Muscle layer of colon (tissue), 2 donors: ENCODE measurements at regions not wholly inside any gene's neighbourhood (a gene's known extent, or its start where the extent isn't known, plus 50 kb on each side); places are given as distances from the start of the nearest gene placed in this dataset.

ENCODE experiments used
- H3K27ac ChIP-seq: one replicate; pipeline ENCODE4 v1.7.0; 2013; ENCODE audit warnings: low read depth, mild to moderate bottlenecking, low read length, moderate library complexity
- H3K27me3 ChIP-seq, 2 donors: one replicate each; pipeline ENCODE4 v1.7.0; 2013; ENCODE audit warnings: low read length in 2 of 2, mild to moderate bottlenecking in 2 of 2; ENCODE audit not compliant: insufficient read depth in 2 of 2, control insufficient read depth in 1 of 2
- H3K36me3 ChIP-seq: one replicate; pipeline ENCODE4 v1.7.0; 2013; ENCODE audit warnings: mild to moderate bottlenecking, low read length; ENCODE audit not compliant: insufficient read depth
- H3K4me1 ChIP-seq: one replicate; pipeline ENCODE4 v1.7.0; 2013; ENCODE audit warnings: mild to moderate bottlenecking, low read length; ENCODE audit not compliant: insufficient read depth
- H3K4me3 ChIP-seq, 2 donors: one replicate each; pipeline ENCODE4 v1.7.0; 2013; ENCODE audit warnings: low read length in 2 of 2, low read depth in 1 of 2, mild to moderate bottlenecking in 1 of 2, moderate library complexity in 1 of 2
- H3K9ac ChIP-seq: one replicate; pipeline ENCODE4 v1.7.0; 2013; ENCODE audit warnings: low read length
- H3K9me3 ChIP-seq: one replicate; pipeline ENCODE4 v1.7.0; 2013; ENCODE audit warnings: mild to moderate bottlenecking, low read length
- donor health status: abdominal sarcoma.
- donor health status: Adenocarcinoma of cecum.

DNA sequence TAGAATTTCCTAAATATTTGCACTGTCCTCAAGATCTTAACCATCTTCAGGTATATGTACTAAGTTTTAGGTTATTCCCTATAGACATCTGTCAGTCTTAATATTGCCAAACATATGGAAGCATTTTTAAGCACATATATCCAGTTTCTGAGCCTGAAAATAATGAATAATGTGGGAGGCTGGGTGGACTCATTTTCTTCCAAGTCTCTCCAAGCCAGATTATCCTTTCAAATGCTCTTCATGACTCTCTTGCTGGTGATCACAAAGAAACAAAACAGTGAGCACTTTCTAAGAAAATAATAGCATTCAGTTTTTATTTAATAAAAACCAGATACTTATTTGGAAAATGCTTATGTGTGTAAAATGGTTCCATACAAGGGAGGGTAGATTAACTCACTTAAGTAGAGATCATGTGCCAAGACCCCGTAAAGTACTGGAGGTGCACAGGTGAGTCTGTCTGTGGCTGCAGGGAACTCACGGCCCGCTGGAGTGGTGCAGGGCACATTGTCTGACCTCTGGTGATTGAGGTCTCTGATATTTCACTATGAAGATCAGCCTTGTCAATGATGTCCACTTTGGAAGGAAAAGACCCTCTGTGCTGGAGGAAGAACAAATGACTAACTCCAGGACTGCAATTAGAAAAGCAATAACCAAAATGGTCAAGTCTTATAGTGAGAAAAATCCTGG is 161.6 kb downstream of the TMEM18 start:
- Histone ChIP-seq H3K36me3 (no peaks in the 10 kb centered on the region), H3K27me3 (no peaks in the 10 kb centered on the region), H3K4me1 (no peaks in the 10 kb centered on the region), H3K4me3 (no peak overlapping the region), H3K27ac (no peak overlapping the region), H3K9ac (no peak overlapping the region), H3K9me3 (no peaks in the 10 kb centered on the region)

- no peak overlapping the region for H3K4me3 ChIP-seq
- H3K27ac ChIP-seq, result no peak overlapping the region
- H3K9ac ChIP-seq, result no peak overlapping the region
- no peaks in the 10 kb centered on the region for H3K9me3 ChIP-seq
- H3K36me3 ChIP-seq, result no peaks in the 10 kb centered on the region
- no peaks in the 10 kb centered on the region for H3K4me1 ChIP-seq
- no peaks in the 10 kb centered on the region for H3K27me3 ChIP-seq
Observed at GRCh38 chr2:513981-514706, 163.1 kb downstream of the TMEM18 start.

DNA sequence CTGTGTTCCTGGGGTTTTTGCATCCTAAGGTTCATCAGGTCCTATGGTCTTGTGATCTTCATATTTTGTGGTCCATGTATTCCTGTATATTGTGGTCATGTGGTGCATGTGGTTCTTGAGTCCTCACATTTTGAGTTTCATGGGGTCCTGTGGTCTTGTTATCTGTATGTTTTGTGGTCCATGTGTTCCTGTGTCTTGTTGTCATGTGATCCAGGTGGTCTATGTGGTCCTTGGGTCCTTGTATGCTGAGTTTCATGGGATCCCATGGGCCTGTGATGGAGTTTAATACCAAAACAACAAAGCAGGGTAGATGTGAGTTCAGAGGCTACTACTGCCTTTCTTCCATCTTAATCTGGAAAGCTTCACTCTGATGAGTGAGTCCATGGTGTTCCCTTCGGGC is 166.4 kb downstream of the TMEM18 start:
- Histone ChIP-seq H3K9me3 (no peaks in the 10 kb centered on the region), H3K36me3 (no peaks in the 10 kb centered on the region), H3K4me1 (no peaks in the 10 kb centered on the region), H3K4me3 (no peak overlapping the region), H3K27ac (no peak overlapping the region), H3K27me3 (no peaks in the 10 kb centered on the region), H3K9ac (no peak overlapping the region)

- Histone ChIP-seq H3K4me3 (no peak overlapping the region), H3K9me3 (no peaks in the 10 kb centered on the region)
Observed at GRCh38 chr2:509888-510287, 167.3 kb downstream of the TMEM18 start.

GRCh38 chr2:508121-508520 is 169.1 kb downstream of the TMEM18 start:
- Histone ChIP-seq H3K27ac (no peak overlapping the region), H3K9me3 (no peaks in the 10 kb centered on the region), H3K4me1 (no peaks in the 10 kb centered on the region), H3K9ac (no peak overlapping the region), H3K4me3 (no peak overlapping the region), H3K36me3 (no peaks in the 10 kb centered on the region), H3K27me3 (no peaks in the 10 kb centered on the region)

More at GRCh38 chr2:509888-510287, 167.3 kb downstream of the TMEM18 start:
- no peaks in the 10 kb centered on the region for H3K27me3 ChIP-seq
- no peaks in the 10 kb centered on the region for H3K36me3 ChIP-seq
- H3K27ac ChIP-seq, result no peak overlapping the region
- no peaks in the 10 kb centered on the region for H3K4me1 ChIP-seq
- H3K9ac ChIP-seq, result no peak overlapping the region

- Histone ChIP-seq H3K4me1 (no peaks in the 10 kb centered on the region), H3K27me3 (no peaks in the 10 kb centered on the region), H3K9ac (no peak overlapping the region), H3K9me3 (no peaks in the 10 kb centered on the region), H3K4me3 (no peak overlapping the region), H3K36me3 (no peaks in the 10 kb centered on the region), H3K27ac (no peak overlapping the region)
Observed at GRCh38 chr2:506866-507265, 170.3 kb downstream of the TMEM18 start.

- H3K9me3 ChIP-seq, result no peaks in the 10 kb centered on the region
- H3K4me3 ChIP-seq, result no peak overlapping the region
- no peaks in the 10 kb centered on the region for H3K27me3 ChIP-seq
Observed at GRCh38 chr2:506451-506850, 170.8 kb downstream of the TMEM18 start.

GRCh38 chr2:505941-506340 is 171.3 kb downstream of the TMEM18 start:
- no peaks in the 10 kb centered on the region for H3K36me3 ChIP-seq
- H3K4me3 ChIP-seq, result no peak overlapping the region
- no peaks in the 10 kb centered on the region for H3K27me3 ChIP-seq
- H3K9me3 ChIP-seq, result no peaks in the 10 kb centered on the region
- H3K4me1 ChIP-seq, result no peaks in the 10 kb centered on the region
- no peak overlapping the region for H3K27ac ChIP-seq
- H3K9ac ChIP-seq, result no peak overlapping the region

More at GRCh38 chr2:506451-506850, 170.8 kb downstream of the TMEM18 start:
- Histone ChIP-seq H3K36me3 (no peaks in the 10 kb centered on the region), H3K4me1 (no peaks in the 10 kb centered on the region), H3K27ac (no peak overlapping the region), H3K9ac (no peak overlapping the region)

GRCh38 chr2:503288-503999 is 173.8 kb downstream of the TMEM18 start:
- Histone ChIP-seq H3K9ac (no peak overlapping the region), H3K9me3 (no peaks in the 10 kb centered on the region), H3K4me3 (no peak overlapping the region), H3K27ac (no peak overlapping the region), H3K27me3 (no peaks in the 10 kb centered on the region), H3K36me3 (no peaks in the 10 kb centered on the region), H3K4me1 (no peaks in the 10 kb centered on the region)

DNA sequence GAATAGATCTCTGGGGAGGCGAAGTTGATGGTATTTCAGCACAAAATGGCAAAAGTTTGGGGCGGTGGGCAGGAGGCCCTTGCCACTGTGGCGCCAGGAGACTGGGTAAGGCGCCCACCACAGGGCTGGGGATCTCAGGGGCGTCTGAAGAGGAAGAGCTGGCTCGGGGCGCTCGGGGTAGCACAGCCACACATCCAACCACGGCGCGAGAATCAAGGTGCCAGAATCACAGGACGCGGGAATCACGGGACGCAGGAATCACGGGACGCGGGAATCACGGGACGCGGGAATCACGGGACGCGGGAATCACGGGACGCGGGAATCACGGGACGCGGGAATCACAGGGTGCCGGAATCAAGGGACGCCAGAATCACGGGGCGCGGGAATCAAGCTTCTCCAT is 174.4 kb downstream of the TMEM18 start:
- Histone ChIP-seq H3K9me3 (no peaks in the 10 kb centered on the region), H3K9ac (no peak overlapping the region), H3K4me1 (no peaks in the 10 kb centered on the region), H3K27ac (no peak overlapping the region), H3K27me3 (no peaks in the 10 kb centered on the region), H3K36me3 (no peaks in the 10 kb centered on the region), H3K4me3 (no peak overlapping the region)

DNA sequence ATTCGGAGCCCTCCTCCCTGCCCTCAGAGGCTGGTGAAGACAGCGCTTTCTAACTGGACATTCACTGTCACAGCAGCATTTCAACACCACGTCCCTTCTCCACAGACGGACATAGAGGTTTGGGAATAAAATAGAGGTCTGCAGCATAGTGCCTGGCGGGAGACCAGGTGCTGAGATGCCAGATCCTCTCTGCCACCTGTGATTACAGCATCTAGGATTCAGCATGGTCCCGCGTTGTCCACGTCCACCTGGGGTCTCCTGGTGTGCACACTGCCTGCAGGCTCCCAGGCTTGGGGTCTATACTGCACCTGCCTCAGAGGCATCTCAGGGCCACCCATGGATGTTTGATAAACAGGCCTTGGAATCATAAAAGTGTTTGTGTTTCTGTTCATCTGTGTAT is 175.5 kb downstream of the TMEM18 start:
- H3K36me3 ChIP-seq, result no peaks in the 10 kb centered on the region
- H3K4me3 ChIP-seq, result no peak overlapping the region
- no peak overlapping the region for H3K9ac ChIP-seq
- no peaks in the 10 kb centered on the region for H3K9me3 ChIP-seq
- no peaks in the 10 kb centered on the region for H3K4me1 ChIP-seq
- H3K27ac ChIP-seq, result no peak overlapping the region
- H3K27me3 ChIP-seq, result no peaks in the 10 kb centered on the region
